GM21786 (cell line): ENCODE measurements at regions not wholly inside any gene's neighbourhood (a gene's known extent, or its start where the extent isn't known, plus 50 kb on each side); places are given as distances from the start of the nearest gene placed in this dataset.
"Not testable (repeated sequence)": the region's sequence is repeated elsewhere in the genome, so short reads cannot be mapped to it uniquely, and the experiment has no call there.

Source experiments
- ATAC-seq: cut with Tn5 transposase; IDR thresholded peaks from one replicate; pipeline ENCODE4 v1.9.1; 2021; ENCODE audit not compliant: unreplicated experiment

- ATAC-seq: no peak
Observed at GRCh38 chr12:83642205-83642604, 955.5 kb downstream of the TMTC2 start.

GRCh38 chr12:83641789-83642188 is 955.1 kb downstream of the TMTC2 start:
- no peak for ATAC-seq

DNA sequence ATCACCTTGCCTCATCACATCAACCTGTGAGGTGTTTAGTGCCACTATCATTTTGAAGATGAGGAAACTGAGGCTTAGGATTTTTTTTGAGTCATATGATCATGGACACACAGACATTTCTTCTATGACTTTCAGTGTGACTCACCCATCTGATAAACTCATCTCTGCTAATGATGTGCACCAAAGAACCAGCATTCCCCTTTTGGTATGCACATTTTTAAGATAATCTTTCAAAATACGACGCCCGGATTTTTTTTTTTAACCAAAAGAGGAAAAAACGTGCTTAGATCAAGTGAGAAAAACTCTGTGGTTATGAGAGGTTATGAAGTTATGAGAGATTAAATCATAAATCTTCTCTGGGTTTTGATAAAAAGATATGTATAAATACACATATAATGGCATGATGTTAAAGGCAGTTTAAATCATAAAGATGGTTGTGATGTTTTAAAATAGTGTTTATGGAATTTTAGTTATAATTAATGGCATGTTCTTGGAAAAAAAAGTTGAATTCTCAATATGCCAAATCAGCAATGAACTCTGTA is 948.1 kb downstream of the TMTC2 start:
- no peak for ATAC-seq

DNA sequence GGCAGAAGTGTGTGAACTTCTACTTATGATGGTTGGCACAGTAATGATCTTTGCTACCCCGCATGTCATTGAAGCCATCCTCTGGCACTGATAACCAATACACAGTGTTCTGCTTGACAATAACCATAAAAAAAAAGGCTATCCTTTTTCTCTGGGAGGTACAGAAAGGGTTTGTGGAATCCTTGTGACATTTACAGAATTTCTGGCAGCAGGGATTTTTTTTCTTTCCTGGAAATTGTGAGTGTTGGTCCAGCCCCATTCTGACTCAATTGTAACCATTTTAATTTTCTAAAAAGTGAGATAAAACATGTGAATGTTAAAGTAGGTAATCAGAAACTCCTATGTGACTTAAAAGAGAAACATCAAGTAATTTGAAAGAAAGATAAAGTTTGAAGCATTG is 943.8 kb downstream of the TMTC2 start:
- ATAC-seq: no peak

GRCh38 chr12:83629931-83630330 is 943.2 kb downstream of the TMTC2 start:
- ATAC-seq: no peak

DNA sequence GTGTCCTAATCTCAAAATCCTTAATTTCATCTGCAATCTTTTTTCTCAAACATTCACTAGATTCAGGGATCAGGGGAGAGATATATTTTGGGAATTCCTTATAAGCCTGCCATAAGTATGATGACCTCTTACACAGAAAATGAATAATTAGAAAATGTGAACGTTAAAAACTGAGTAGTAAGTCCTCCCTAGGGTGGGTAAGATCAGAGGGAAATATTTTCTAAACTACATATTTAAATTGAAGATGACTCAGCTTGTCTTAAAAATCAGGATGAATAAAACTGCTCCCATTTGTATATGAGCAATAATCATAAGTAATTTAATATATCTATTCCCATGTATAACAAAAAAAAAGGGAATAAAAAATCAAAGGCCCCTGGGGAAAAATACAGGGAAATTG is 935.5 kb downstream of the TMTC2 start:
- no peak for ATAC-seq

DNA sequence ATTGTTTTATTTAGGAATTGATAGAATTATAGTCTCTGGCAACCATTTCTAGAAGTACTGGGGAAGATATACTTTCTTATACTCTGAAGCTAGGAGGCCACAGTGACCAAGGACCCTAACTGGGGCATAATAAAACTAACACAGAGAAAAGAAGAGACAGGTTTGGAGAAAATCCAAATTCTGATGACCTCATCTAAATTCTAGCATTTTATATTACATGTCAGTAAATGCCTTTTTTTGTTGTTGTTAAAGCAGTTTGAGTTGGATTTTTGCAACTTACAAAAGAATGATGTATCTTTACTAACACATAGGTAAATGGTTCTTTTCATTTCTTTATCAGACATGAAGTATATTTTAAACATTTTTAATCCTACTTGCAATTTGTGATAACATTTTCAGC is 933.3 kb downstream of the TMTC2 start:
- ATAC-seq: no peak

DNA sequence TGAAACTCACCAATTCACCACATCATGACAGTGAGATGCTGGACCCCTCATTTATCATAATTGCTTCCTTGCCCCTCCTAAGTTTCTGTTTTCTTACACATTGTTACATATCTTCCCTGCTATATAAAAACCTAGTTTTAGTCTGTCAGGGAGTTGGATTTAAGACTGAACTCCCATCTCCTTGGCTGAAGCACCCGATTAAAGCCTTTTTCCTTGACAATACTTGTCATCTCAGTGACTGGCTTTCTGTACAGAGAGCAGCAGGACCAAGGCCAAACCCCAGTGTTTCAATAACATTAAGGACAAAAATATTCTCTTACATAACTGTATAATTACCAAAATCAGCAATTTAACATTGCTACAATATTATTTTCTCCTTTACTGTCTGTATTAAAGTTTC is 928.4 kb downstream of the TMTC2 start:
- ATAC-seq: no peak

- no peak for ATAC-seq
Observed at GRCh38 chr12:83613586-83614110, 926.9 kb downstream of the TMTC2 start.

DNA sequence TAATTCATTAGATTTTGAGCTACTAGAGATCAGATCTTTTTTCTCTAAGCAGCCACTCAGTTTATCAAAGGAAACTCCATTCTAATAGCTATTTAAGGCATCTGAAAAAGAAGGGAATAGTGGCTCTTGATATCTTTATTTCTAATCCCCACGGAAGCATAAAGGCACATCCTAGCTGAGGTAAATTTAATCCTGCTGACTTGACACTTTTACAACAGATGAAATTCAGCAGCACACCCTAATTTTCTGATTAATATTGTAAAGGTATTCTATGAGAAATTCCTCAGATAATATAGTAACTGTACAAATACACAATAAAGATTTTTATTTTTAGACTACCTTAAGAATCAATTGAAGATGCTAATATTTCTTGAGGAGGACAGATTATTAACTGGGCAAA is 916.4 kb downstream of the TMTC2 start:
- no peak for ATAC-seq

DNA sequence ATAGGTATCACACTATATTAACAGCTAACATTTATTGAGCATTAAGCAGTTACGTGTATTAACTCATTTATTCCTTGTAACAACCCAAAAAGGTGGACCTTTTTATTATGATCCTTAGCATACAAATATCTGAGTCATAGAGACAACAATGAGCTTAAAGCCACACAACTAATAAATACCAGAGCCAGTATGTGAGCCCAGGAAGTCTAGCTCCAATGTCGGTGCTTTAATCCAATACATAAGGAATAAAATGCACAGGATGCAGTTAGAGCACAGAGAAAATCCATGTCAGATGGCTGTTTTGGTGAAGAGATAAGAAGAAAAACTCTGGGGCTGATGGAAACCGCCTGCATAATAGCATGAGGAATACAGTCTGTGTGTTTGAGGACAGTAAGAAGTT is 888.6 kb downstream of the TMTC2 start:
- no peak for ATAC-seq

DNA sequence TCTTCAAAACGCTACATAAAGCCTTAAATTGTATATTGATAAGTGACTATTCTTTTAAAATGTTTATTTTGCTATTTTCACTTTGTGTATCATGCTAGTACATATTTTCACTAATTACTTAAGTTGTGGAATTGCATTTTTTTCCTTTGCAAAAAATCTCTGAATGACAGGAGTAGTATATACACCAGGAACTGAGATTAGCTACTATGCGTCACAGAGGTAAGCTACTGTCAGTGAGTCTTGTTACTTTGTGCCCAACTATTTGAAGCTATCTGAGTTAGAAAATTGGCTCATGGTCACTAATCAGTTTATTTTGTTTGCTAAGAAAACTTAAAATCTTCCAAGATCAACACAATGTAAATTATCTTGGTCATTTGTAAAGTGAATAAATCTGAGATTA is 887.4 kb downstream of the TMTC2 start:
- no peak for ATAC-seq

- no peak for ATAC-seq
Observed at GRCh38 chr12:83573671-83574070, 887.0 kb downstream of the TMTC2 start.

DNA sequence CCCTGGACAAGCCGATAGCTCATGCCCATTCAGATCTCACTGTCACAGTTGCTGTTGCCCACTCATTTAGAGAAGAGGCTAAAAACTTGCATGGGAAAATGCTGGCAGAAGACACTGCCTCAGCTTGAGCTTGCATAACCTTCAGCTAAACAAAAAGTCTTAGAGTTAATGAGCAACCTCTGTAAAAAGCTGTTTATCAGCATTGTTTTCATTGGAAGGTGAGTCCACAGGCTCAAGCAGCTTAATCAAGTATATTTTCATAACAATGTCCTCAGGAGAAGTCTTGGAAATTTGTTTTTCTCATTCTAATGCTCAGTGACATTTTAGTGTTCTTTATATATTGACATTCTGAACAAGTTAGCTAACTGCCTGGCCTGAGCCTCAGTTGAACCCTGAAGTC is 872.9 kb downstream of the TMTC2 start:
- no peak for ATAC-seq

DNA sequence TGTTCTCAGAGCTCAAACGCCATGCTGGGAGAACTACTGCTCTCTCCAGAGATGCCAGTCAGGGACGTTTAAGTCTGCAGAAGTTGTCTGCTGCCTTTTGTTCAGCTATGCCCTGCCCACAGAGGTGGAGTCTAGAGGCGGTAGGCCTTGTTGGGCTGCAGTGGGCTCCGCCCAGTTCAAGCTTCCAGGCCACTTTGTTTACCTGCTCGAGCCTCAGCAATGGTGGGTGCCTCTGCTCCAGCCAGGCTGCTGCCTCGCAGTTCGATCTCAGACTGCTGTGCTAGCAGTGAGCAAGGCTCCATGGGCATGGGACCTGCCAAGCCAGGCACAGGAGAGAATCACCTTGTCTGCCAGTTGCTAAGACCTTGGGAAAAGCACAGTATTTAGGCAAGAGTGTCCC is 869.3 kb downstream of the TMTC2 start:
- ATAC-seq: not testable (repeated sequence)

- no peak for ATAC-seq
Observed at GRCh38 chr12:83541446-83541845, 854.7 kb downstream of the TMTC2 start.

- ATAC-seq: no peak
Observed at GRCh38 chr12:83538361-83538965, 851.8 kb downstream of the TMTC2 start.

- ATAC-seq: no peak
Observed at GRCh38 chr12:83537428-83538053, 850.8 kb downstream of the TMTC2 start.

GRCh38 chr12:83536496-83536895 is 849.8 kb downstream of the TMTC2 start:
- no peak for ATAC-seq

- no peak for ATAC-seq
Observed at GRCh38 chr12:83528571-83528970, 841.9 kb downstream of the TMTC2 start.

- ATAC-seq: no peak
Observed at GRCh38 chr12:83527810-83528209, 841.1 kb downstream of the TMTC2 start.

- no peak for ATAC-seq
Observed at GRCh38 chr12:83515306-83516026, 828.8 kb downstream of the TMTC2 start.
